CD4-positive, alpha-beta T cell treated with Interleukin-4 for 4 hours (primary cell): ENCODE measurements at regions not wholly inside any gene's neighbourhood (a gene's known extent, or its start where the extent isn't known, plus 50 kb on each side); places are given as distances from the start of the nearest gene placed in this dataset.
"Not testable (repeated sequence)": the region's sequence is repeated elsewhere in the genome, so short reads cannot be mapped to it uniquely, and the experiment has no call there.

Source experiments
- DNase-seq: peaks from one replicate; pipeline ENCODE4 v3.0.0-alpha.2; 2020

DNA sequence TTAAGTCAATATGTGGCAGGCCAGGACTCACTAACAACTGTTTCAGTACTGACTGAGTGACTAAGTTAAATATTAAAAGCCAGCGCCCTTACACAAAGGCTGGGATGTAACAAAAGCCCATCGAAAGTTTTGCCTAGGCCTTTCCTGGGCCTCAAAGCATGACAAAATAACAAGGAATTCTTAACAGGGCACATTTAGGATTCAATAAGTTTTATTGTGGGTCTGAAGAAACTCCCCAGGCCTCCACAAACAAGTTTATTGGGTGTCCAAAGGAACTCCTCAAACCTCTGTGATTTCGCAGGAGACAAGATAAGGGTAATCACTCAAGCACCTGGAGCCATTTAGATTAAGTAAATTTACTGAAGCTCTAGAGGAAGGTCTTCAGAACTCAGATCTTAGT, 130.7 kb upstream of the SGCG start:
- DNase-seq = no peak

DNA sequence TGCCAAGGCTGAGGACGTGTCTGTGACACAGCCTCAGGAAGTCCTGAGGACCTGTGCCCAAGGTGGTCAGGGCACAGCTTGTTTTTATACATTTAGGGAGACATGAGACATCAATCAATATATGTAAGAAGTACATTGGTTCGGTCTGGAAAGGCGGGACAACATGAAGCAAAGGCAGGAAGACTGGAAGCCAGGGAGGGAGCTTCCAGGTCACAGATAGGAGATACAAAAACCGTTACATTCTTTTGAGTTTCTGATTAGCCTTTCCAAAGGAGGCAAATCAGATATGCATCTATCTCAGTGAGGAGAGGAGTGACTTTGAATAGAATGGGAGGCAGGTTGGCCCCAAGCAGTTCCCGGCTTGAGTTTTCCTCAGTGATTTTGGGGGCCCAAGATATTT, 127.1 kb upstream of the SGCG start:
- DNase-seq = not testable (repeated sequence)

DNA sequence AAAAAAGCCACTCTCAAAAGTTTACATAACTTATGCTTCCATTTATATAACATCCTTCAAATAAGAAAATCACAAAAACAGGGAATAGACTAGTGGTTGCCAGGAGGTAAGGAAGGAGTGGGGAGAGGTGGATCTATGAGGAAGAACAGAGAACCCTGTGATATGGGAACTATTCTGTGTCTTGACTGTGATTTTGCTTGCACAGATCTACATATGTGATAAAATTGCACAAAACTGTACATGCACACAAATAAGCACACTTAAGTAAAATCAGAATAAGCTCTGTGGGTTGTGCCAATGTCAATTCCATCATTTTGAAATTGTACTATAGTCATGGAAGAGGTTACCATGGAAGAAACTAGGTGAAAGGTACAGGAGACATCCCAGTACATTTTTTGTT, 121.6 kb upstream of the SGCG start:
- DNase-seq = no peak

DNA sequence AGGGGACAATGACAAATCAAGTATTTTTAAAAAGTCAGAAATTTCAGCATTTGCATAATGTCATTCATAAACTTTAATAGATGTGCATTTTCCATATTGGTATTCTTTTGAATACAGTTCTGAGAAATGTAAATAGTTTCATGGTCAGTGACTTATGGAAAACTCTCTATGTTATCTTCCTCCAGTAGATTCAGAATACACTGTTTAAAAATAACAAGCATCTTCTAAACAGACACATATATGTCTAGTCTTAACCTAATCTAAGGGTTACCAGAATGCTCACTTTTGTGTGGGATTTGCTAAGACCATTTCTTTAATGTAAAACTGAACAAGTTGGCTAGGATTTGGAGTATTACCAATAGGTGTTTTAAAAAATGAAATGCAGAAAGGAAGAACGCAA, 119.8 kb upstream of the SGCG start:
- DNase-seq = no peak

- no peak for DNase-seq
Observed at GRCh38 chr13:23067129-23067528, 113.7 kb upstream of the SGCG start.

GRCh38 chr13:23069566-23069965, 111.2 kb upstream of the SGCG start:
- no peak for DNase-seq

GRCh38 chr13:23074075-23074828, 106.5 kb upstream of the SGCG start:
- DNase-seq = no peak

- no peak for DNase-seq
Observed at GRCh38 chr13:23081220-23081619, 99.6 kb upstream of the SGCG start.

DNA sequence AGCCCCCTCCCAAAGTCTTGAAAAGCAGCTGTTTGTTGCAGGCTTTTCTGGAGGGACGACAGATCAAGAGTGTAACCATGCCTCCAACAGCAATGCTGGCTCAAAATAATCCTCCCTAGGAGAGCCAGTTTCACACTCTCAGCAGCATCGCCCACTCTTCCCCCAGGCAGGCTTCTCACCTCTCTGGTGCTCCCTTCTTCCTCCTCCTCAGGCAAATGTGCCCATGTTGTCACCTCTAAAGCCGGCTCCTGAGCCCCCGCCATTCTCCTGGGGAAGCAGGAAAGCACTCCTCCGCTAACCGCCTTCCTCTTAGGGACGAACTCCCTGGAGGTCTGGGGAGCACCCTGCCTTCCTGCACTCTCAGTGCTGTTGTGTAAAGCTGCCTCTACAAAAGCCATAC, 98.9 kb upstream of the SGCG start:
- no peak for DNase-seq

DNA sequence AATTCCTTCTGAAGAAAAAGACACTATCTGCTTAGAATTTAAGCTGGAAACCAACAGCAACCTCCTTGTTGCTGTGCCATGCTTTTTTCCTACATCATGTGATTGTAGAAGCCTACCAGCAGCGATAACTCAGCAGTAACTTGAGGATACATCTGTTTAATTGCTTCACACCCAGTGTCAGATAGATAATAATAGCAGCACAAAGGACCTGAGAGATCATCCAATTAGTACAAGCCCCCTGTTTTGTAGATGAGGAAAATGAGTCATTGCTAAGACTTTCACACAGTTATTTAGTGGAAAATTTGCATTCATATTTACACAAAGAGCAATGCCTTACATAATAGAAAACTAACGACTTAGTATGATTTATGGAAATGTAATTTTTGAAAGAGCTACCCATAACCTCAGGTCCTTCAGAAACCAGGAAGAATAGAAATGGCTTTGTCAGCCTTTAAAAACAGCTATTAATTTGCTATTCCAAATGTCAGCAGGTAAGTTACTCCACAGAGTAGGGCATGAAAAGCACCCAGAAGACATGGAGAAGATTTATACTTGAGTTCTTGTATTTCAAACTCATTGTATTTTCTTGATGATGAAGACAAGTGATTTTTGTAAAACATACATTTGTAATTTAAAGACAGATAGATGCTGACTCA, 93.7 kb upstream of the SGCG start:
- no peak for DNase-seq

DNA sequence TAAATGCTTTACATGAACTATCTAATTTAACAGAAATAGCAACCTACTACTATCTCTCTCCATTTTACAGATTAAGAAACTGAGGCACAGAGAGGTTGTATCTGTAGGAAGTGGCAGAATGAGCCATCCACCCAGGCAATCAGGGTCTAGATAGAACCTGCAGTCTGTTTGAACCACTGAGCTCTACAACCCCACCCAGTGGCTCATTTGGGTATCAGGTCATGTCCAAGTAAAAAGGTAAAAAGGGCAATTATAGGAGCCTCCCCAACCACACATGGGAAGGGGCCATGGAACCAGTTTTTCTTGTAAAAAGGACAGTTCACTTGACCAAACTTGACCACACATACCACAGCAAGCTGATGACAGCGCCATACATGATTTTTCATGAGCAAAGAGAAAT, 92.9 kb upstream of the SGCG start:
- DNase-seq = no peak

- DNase-seq = no peak
Observed at GRCh38 chr13:23098161-23098907, 82.4 kb upstream of the SGCG start.

GRCh38 chr13:23105051-23105450, 75.7 kb upstream of the SGCG start:
- no peak for DNase-seq

DNA sequence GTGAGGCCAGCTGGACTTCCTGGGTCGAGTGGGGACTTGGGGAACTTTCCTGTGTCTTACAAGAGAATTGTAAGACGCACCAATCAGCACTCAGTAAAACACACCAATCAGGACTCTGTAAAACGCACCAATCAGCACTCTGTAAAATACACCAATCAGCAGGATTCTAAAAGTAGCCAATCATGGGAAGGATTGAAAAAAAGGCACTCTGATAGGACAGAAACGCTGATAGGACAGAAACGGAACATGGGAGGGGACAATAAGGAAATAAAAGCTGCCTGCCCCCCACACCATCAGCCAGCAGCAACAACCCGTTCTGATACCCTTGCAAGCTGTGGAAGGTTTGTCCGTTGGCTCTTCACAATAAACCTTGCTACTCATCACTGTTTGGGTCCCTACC, 73.1 kb upstream of the SGCG start:
- no peak for DNase-seq

DNA sequence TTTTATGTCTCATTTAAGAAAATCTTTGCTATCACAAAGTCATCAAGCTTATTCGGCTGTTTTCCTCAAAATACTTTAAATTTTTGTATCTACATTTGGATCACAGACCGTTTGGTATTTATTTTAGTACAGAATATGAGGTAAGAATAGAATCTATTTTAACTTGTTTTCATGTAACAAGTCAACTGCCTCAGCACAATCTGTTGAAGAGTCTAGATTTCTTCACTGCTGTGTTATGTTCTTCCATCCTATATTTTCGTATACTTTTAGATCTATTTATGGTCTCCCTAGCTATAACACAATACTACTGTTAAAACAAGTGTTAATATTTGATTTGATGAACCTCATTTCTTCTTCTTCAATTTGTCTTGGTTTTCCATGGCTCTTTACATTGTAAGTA, 61.6 kb upstream of the SGCG start:
- no peak for DNase-seq

- DNase-seq = not testable (repeated sequence)
Observed at GRCh38 chr13:23127540-23127939, 53.2 kb upstream of the SGCG start.

- DNase-seq = no peak
Observed at GRCh38 chr13:23129331-23129730, 51.4 kb upstream of the SGCG start.
